ENCODE measurements at regions not wholly inside any gene's neighbourhood (a gene's known extent, or its start where the extent isn't known, plus 50 kb on each side); places are given as distances from the start of the nearest gene placed in this dataset.

DNA sequence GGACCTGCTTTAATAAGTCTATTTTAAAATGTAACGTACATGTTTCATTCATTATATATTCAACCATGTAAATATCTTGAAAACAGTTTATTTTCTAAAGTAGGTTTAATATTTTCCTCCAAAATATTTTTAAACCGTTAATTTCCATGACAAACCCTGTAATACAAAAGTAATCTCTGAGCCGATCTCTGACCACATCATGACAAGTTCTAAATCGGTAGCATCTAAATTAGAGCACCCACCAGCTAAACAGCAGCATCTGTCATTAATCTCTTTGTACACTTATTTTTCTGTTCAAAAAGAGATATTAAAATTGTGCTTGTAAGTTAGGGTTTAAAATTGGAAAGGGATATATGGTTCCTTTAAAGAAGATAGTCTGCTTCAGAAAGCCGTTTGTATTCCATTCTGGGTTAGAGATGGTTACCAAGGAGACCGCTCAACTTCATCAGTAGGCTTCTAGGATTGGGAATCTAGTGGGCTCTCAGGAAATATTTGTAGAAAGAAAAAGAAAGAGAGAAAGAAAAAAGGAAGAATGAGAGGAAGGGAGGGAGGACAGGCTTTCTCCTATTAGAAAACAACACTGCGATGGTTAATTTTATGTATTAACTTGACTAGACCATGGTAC, 232.5 kb upstream of the FOXN3 start:
- TF ChIP-seq SIN3A (IDR thresholded peaks at IDR 0.05; ENCODE audit: borderline replicate concordance, insufficient read depth, low read length) = no peak
- TF ChIP-seq POLR2AphosphoS5 (IDR thresholded peaks at IDR 0.05; ENCODE audit: low read depth, low read length) = no peak
